ENCODE measurements at regions not wholly inside any gene's neighbourhood (a gene's known extent, or its start where the extent isn't known, plus 50 kb on each side); places are given as distances from the start of the nearest gene placed in this dataset.

DNA sequence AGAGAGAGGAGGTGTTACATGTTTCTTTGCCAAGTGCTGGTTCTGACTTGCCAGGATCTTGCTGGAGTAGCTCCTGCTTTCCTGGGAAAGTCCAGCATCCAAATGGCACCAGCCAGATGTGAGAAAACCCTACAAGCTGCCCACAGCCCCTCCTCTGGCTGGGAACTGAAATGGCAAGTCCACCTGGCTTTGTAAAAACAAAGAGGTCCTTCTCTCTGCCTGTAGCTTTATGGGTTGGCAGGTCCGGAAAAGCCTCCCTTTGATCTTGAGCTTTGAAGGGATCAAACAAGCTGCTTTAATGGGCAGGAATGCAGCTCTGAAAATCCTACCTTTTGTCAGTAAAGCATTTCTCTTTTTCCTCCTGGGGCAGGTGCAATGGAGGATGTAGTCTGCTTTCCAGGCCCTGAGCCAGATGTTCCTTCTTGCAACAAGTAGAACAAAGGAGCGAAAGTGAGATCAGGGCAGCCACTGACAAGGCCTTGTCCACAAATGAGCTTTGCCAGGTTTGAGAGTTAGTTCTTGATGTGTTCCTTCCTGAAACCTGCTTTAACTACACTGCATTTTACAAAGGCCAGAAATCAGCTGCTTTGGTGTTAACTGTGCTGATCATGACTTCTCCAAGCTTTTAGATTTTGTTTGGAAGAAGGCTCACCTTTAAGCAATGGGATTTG is 456.7 kb downstream of the ZNF608 start:
- no peaks in the 10 kb centered on the region for H3K36me3 ChIP-seq (ENCODE audit: insufficient read depth, low read length)
- H2AFZ ChIP-seq (ENCODE audit: low read length, unreplicated experiment): no peak overlapping the region
- H3K27ac ChIP-seq (ENCODE audit: low read depth, low read length): no peak overlapping the region
- H3K27me3 ChIP-seq (ENCODE audit: insufficient read depth, low read length): no peaks in the 10 kb centered on the region
- no peaks in the 10 kb centered on the region for H3K4me1 ChIP-seq (ENCODE audit: control insufficient read depth, insufficient read depth, low read length, unreplicated experiment)
- H3K79me2 ChIP-seq (ENCODE audit: control insufficient read depth, insufficient read depth, low read length, unreplicated experiment): no peaks in the 10 kb centered on the region
- no peak overlapping the region for H3K4me3 ChIP-seq (ENCODE audit: low read depth, low read length)

DNA sequence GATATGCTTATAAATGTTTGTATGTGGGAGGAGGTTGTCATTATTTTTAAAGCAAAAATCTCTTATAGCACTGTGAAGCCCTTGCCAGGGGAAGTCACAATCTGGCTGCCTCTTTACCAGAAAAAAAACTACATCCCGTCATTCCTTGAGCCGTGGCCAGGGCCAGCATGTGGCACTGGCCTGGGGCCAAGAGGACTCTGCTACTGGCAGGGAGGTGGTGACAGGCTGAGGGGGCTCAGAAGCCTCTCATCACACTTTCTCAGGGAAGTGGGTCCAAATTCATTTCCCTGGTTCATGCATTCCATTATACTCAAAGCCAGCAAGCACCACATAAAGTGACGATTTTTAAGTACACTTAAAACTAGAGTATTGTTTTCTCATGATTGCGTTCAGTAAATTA is 457.3 kb downstream of the ZNF608 start:
- Histone ChIP-seq H3K27me3 (ENCODE audit: insufficient read depth, low read length) (no peaks in the 10 kb centered on the region), H2AFZ (ENCODE audit: low read length, unreplicated experiment) (no peak overlapping the region), H3K27ac (ENCODE audit: low read depth, low read length) (no peak overlapping the region), H3K36me3 (ENCODE audit: insufficient read depth, low read length) (no peaks in the 10 kb centered on the region), H3K4me1 (ENCODE audit: control insufficient read depth, insufficient read depth, low read length, unreplicated experiment) (no peaks in the 10 kb centered on the region), H3K4me3 (ENCODE audit: low read depth, low read length) (no peak overlapping the region), H3K79me2 (ENCODE audit: control insufficient read depth, insufficient read depth, low read length, unreplicated experiment) (no peaks in the 10 kb centered on the region)

DNA sequence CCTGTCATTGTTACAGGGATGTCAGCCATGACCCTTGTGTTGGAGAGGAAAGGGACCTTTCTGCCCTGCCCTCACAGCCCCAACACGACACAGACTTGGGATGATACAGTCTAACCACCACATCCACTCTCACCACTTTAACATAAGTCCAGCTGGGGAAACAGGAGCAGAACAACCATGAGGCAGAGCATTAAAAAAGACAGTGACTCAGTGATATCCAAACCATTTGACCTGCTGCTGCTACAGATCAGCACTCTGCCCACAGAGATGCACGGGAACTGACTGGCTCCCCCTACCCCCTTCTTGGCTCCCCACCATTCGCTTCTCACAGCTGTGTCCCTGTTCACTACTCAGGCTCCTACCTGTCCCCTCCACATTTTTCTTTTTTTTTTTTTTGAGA is 458.6 kb downstream of the ZNF608 start:
- Histone ChIP-seq H3K27me3 (ENCODE audit: insufficient read depth, low read length) (0 out of 2 replicates have a peak, but pooled peaks cover 6% of the 10 kb centered on the region), H3K36me3 (ENCODE audit: insufficient read depth, low read length) (no peaks in the 10 kb centered on the region), H3K4me3 (ENCODE audit: low read depth, low read length) (no peak overlapping the region), H3K79me2 (ENCODE audit: control insufficient read depth, insufficient read depth, low read length, unreplicated experiment) (no peaks in the 10 kb centered on the region), H3K27ac (ENCODE audit: low read depth, low read length) (no peak overlapping the region), H2AFZ (ENCODE audit: low read length, unreplicated experiment) (no peak overlapping the region), H3K4me1 (ENCODE audit: control insufficient read depth, insufficient read depth, low read length, unreplicated experiment) (no peaks in the 10 kb centered on the region)

DNA sequence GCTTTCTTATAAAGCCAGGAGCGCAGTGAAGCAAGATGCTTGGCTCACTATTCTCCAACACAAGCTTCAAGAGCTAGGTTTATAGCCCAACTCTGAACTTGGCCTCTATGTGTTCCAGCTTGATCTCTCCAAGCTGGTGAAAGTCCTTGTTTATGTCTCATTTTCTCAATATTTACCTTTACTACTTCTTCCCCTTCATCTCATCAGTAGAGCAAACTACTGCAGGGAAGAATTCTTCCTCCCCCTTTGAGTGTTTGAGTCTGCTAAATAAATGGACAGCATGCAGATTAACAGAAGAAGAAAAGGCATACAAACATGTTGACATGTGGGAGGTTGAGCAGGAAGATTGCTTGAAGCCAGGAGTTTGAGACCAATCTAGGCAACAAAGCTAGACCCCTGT is 460.7 kb downstream of the ZNF608 start:
- no peaks in the 10 kb centered on the region for H3K36me3 ChIP-seq (ENCODE audit: insufficient read depth, low read length)
- no peak overlapping the region for H3K4me3 ChIP-seq (ENCODE audit: low read depth, low read length)
- H3K4me1 ChIP-seq (ENCODE audit: control insufficient read depth, insufficient read depth, low read length, unreplicated experiment): no peaks in the 10 kb centered on the region
- H3K27me3 ChIP-seq (ENCODE audit: insufficient read depth, low read length): 0 out of 2 replicates have a peak, but pooled peaks cover 7% of the 10 kb centered on the region
- no peak overlapping the region for H3K27ac ChIP-seq (ENCODE audit: low read depth, low read length)
- no peaks in the 10 kb centered on the region for H3K79me2 ChIP-seq (ENCODE audit: control insufficient read depth, insufficient read depth, low read length, unreplicated experiment)
- no peak overlapping the region for H2AFZ ChIP-seq (ENCODE audit: low read length, unreplicated experiment)

DNA sequence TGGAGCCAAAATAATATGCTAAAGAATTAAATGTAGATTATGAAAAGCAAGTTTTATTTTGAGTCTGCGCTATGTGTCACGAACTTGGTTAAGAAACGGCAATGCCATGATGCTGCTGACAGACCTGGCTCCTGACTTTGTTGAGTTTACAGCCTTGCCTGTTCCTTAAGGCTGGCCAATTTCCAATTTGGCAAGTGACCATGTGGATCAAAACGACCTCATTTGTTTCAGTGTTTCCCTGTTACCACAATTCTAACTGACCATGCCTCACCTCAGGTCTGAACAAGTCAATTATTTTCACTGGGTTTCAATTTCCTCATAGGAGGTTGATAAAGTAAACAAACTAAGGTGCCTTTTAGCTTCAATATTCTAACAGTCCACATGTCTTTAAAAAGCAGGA is 461.4 kb downstream of the ZNF608 start:
- no peak overlapping the region for H3K4me3 ChIP-seq (ENCODE audit: low read depth, low read length)
- no peaks in the 10 kb centered on the region for H3K4me1 ChIP-seq (ENCODE audit: control insufficient read depth, insufficient read depth, low read length, unreplicated experiment)
- no peaks in the 10 kb centered on the region for H3K79me2 ChIP-seq (ENCODE audit: control insufficient read depth, insufficient read depth, low read length, unreplicated experiment)
- H3K36me3 ChIP-seq (ENCODE audit: insufficient read depth, low read length): no peaks in the 10 kb centered on the region
- 0 out of 2 replicates have a peak, but pooled peaks cover 7% of the 10 kb centered on the region for H3K27me3 ChIP-seq (ENCODE audit: insufficient read depth, low read length)
- no peak overlapping the region for H3K27ac ChIP-seq (ENCODE audit: low read depth, low read length)
- no peak overlapping the region for H2AFZ ChIP-seq (ENCODE audit: low read length, unreplicated experiment)

DNA sequence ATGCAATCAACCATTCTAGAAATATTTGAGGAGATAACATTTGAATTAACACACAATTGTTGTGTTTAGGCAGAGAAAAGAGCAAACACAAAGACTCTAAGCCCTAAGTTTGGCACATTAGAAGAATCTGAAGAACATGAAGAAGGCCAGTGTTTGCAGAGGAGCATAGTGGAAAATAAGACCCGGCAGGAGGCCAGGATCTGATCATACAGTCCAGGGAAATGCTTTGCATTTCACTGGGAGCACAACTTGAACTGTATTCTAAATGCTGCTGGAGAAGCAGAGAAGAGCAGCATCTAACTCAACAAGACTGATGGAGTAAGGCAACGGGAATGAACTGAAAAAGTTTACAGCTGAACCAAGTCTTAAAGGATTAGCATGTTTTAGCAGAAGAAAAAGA is 463.4 kb downstream of the ZNF608 start:
- Histone ChIP-seq H3K36me3 (ENCODE audit: insufficient read depth, low read length) (no peaks in the 10 kb centered on the region), H3K4me3 (ENCODE audit: low read depth, low read length) (no peak overlapping the region), H3K27me3 (ENCODE audit: insufficient read depth, low read length) (0 out of 2 replicates have a peak, but pooled peaks cover 7% of the 10 kb centered on the region), H3K27ac (ENCODE audit: low read depth, low read length) (no peak overlapping the region), H3K4me1 (ENCODE audit: control insufficient read depth, insufficient read depth, low read length, unreplicated experiment) (no peaks in the 10 kb centered on the region), H3K79me2 (ENCODE audit: control insufficient read depth, insufficient read depth, low read length, unreplicated experiment) (no peaks in the 10 kb centered on the region), H2AFZ (ENCODE audit: low read length, unreplicated experiment) (no peak overlapping the region)

DNA sequence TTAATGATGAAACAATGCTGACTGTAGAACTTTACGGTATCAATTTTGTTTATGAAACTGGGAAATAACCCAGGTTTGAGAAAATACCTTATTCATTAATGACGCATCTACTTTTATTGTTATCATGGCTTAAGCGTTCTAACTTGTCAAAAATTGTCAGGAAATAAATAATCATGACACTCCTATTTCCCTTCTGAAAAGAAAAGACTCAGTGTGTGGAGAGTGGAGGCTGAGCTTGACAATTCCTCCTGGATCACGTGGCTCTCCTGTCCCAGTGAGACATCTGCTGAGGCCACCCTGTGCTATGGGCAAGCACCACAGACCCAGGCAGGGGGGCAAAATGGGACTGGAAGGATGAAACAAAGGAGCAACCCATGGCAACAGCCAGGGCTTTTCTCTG is 466.4 kb downstream of the ZNF608 start:
- Histone ChIP-seq H3K36me3 (ENCODE audit: insufficient read depth, low read length) (no peaks in the 10 kb centered on the region), H3K79me2 (ENCODE audit: control insufficient read depth, insufficient read depth, low read length, unreplicated experiment) (no peaks in the 10 kb centered on the region), H3K4me3 (ENCODE audit: low read depth, low read length) (no peak overlapping the region), H2AFZ (ENCODE audit: low read length, unreplicated experiment) (no peak overlapping the region), H3K27ac (ENCODE audit: low read depth, low read length) (no peak overlapping the region), H3K27me3 (ENCODE audit: insufficient read depth, low read length) (0 out of 2 replicates have a peak, but pooled peaks cover 7% of the 10 kb centered on the region), H3K4me1 (ENCODE audit: control insufficient read depth, insufficient read depth, low read length, unreplicated experiment) (no peaks in the 10 kb centered on the region)

DNA sequence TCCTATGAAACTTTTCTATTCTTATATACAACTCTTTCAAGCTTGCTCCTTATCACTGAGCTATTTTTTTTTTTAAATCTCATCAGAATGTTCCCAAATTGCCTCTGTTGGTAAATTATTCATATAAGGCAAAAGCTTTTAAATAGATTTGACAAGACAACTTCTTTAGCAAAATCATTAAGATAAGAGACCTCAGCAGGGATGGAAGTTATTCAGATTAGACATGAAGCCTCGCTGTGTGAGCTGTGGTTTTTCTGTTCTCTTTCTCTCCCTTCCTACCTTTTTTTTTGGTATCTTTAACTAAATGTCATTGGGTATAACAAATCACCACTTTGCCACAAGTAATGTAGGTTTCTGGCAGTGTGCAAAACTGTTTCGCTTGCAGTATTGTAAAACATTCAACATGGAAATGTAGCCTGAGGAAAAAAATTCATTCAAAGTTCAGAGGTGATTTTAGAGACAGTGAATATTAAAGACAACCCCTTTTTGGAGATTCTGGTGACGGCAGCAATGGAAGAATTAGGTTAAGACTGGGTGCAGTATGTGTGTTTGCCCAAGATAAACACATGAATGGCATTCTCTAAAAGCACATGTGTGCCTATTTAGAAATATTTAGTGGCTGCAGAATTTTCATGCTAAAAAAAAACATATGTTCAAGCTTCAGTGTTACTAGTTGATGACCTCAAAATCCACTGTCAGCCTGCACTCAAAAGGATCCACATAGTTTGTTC is 467.1 kb downstream of the ZNF608 start:
- Histone ChIP-seq H3K79me2 (ENCODE audit: control insufficient read depth, insufficient read depth, low read length, unreplicated experiment) (no peaks in the 10 kb centered on the region), H3K4me1 (ENCODE audit: control insufficient read depth, insufficient read depth, low read length, unreplicated experiment) (no peaks in the 10 kb centered on the region), H3K27ac (ENCODE audit: low read depth, low read length) (no peak overlapping the region), H3K27me3 (ENCODE audit: insufficient read depth, low read length) (0 out of 2 replicates have a peak, but pooled peaks cover 7% of the 10 kb centered on the region), H3K36me3 (ENCODE audit: insufficient read depth, low read length) (no peaks in the 10 kb centered on the region), H2AFZ (ENCODE audit: low read length, unreplicated experiment) (no peak overlapping the region), H3K4me3 (ENCODE audit: low read depth, low read length) (no peak overlapping the region)

DNA sequence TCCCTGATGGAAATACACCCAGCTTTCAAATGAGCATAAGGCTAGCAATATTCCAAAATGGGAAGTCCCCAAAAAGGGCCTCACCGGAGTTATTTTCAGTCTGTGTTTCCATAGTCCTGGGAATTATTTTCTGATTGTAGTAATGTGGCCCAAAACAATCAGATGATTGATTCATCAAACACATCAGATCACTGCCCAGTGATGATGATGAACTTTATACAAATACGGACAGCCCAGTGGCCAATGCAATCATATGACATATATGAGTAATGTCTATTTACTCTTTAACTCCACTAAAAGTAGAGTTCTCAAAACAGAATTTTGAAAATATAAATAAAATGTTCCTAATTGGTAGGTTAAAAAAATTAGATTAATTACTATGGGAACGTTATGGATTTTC is 467.8 kb downstream of the ZNF608 start:
- H3K36me3 ChIP-seq (ENCODE audit: insufficient read depth, low read length): no peaks in the 10 kb centered on the region
- 0 out of 2 replicates have a peak, but pooled peaks cover 7% of the 10 kb centered on the region for H3K27me3 ChIP-seq (ENCODE audit: insufficient read depth, low read length)
- no peak overlapping the region for H2AFZ ChIP-seq (ENCODE audit: low read length, unreplicated experiment)
- no peak overlapping the region for H3K27ac ChIP-seq (ENCODE audit: low read depth, low read length)
- no peaks in the 10 kb centered on the region for H3K4me1 ChIP-seq (ENCODE audit: control insufficient read depth, insufficient read depth, low read length, unreplicated experiment)
- H3K79me2 ChIP-seq (ENCODE audit: control insufficient read depth, insufficient read depth, low read length, unreplicated experiment): no peaks in the 10 kb centered on the region
- no peak overlapping the region for H3K4me3 ChIP-seq (ENCODE audit: low read depth, low read length)

DNA sequence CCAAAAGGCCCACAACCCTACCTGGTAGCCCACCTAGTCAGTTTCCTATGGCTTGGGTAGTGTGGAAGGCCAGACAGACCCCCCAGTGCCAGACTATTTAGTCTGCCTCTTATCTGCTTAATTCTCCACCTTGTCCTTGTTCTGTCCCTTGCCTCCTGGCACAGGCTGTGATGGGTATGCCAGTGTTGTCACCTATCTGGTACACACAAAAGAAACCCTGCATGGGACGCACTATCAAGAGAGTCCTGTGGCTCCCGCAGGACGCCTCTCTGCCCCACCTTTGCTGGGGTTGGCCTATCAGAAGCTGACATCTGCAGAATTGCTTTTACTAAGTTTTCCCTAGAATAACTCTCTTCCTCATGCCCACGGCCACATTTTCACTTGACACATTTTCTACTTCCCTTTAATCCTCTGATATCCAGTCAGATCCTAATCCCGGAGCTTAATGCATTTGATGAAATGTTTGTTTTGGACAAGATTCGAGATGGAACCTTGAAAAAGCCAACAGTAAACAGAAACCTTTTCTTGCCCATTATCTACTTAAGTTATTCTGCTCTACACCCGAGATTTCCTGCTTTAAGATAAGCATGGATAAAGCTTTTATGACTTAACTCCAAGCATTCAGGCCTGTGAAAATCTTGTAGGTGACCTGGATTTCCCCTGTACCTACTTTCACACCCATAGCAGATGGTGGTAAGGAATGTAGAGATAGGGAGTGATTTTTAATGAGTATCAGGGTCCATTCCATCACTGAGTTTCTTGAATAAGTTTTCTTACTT is 468.5 kb downstream of the ZNF608 start:
- no peak overlapping the region for H2AFZ ChIP-seq (ENCODE audit: low read length, unreplicated experiment)
- 0 out of 2 replicates have a peak, but pooled peaks cover 2% of the 10 kb centered on the region for H3K27me3 ChIP-seq (ENCODE audit: insufficient read depth, low read length)
- no peaks in the 10 kb centered on the region for H3K79me2 ChIP-seq (ENCODE audit: control insufficient read depth, insufficient read depth, low read length, unreplicated experiment)
- no peaks in the 10 kb centered on the region for H3K4me1 ChIP-seq (ENCODE audit: control insufficient read depth, insufficient read depth, low read length, unreplicated experiment)
- H3K27ac ChIP-seq (ENCODE audit: low read depth, low read length): no peak overlapping the region
- H3K4me3 ChIP-seq (ENCODE audit: low read depth, low read length): no peak overlapping the region
- no peaks in the 10 kb centered on the region for H3K36me3 ChIP-seq (ENCODE audit: insufficient read depth, low read length)

All from ACC112 (cell line).